HepG2 (cell line): ENCODE measurements at regions not wholly inside any gene's neighbourhood (a gene's known extent, or its start where the extent isn't known, plus 50 kb on each side); places are given as distances from the start of the nearest gene placed in this dataset.

ENCODE experiments used
- KLF13 ChIP-seq: sonication (generic); formaldehyde crosslinking; IDR thresholded peaks from 2 replicates; pipeline ENCODE4 v1.4.0; 2020; ENCODE audit warnings: mild to moderate bottlenecking, missing genetic modification reagents
- NCOR1 ChIP-seq: fragments of 200-600 bp; sonication (generic); IDR thresholded peaks from 2 replicates; pipeline ENCODE4 v1.7.0; 2017; ENCODE audit warnings: antibody characterized with exemption, low read length, borderline replicate concordance
- NR1H2 ChIP-seq: sonication (generic); formaldehyde crosslinking; IDR thresholded peaks from 2 replicates; pipeline ENCODE4 v1.8.1; 2022; ENCODE audit warnings: low read depth, missing genetic modification reagents, borderline replicate concordance
- PHF5A ChIP-seq: IDR thresholded peaks from one replicate; pipeline ENCODE4 v1.6.1; 2018; ENCODE audit warnings: low read depth, missing genetic modification reagents; ENCODE audit not compliant: unreplicated experiment
- TAF15 ChIP-seq: fragments of 200-400 bp; formaldehyde crosslinking; IDR thresholded peaks from one replicate; pipeline ENCODE4 v1.6.1; 2018; ENCODE audit warnings: mild to moderate bottlenecking, low read depth, low read length; ENCODE audit not compliant: poor library complexity, severe bottlenecking
- ZEB1 ChIP-seq: IDR thresholded peaks from 2 replicates; pipeline ENCODE4 v1.6.1; 2012; ENCODE audit warnings: mild to moderate bottlenecking, low read depth, inconsistent platforms; ENCODE audit not compliant: insufficient replicate concordance
- ZKSCAN5 ChIP-seq: sonication (generic); formaldehyde crosslinking; IDR thresholded peaks from 2 replicates; pipeline ENCODE4 v1.5.1; 2020; ENCODE audit warnings: mild to moderate bottlenecking, missing genetic modification reagents
- TF ChIP-seq, protein P1 (sequence below): sonication (generic); formaldehyde crosslinking; IDR thresholded peaks from 2 replicates; pipeline ENCODE4 v1.4.0; 2020; ENCODE audit warnings: mild to moderate bottlenecking, missing genetic modification reagents

DNA sequence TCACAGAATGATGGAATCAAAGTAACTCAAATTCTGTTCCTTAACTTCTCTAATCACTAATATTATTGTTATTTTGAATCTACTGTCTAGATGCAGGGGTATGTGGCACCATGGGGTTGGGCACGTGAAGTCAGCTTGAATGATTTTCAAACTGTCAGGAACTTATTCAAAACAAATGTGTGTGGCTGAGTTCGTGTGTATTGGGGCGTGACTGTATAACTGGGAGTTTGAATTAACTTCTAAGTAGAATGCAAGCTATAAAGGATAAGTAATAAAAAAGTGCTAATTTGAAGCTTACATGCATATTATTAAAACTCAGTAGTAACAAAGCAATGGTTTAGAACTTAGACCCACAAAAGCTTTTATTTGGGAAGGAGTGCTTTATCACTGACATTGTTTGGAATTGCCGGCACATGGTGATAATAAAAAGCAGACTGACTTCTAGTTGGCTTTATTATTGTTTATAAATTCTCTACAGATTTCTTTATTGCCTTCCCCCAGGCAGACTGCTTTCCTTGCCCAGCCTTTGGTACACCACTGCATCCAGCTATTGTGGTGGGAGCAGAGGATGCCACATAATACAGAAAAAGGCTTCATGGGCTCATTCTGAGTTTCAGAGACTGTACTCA lies 84.3 kb downstream of the TENT5C start (continued):
- TF ChIP-seq TAF15 (no peak), ZKSCAN5 (CRISPR knock-in tag) (no peak), NCOR1 (no peak), NR1H2 (CRISPR knock-in tag) (no peak), KLF13 (CRISPR knock-in tag) (no peak), PHF5A (CRISPR knock-in tag) (no peak), ZEB1 (no peak)
- TF ChIP-seq, protein P1, sequence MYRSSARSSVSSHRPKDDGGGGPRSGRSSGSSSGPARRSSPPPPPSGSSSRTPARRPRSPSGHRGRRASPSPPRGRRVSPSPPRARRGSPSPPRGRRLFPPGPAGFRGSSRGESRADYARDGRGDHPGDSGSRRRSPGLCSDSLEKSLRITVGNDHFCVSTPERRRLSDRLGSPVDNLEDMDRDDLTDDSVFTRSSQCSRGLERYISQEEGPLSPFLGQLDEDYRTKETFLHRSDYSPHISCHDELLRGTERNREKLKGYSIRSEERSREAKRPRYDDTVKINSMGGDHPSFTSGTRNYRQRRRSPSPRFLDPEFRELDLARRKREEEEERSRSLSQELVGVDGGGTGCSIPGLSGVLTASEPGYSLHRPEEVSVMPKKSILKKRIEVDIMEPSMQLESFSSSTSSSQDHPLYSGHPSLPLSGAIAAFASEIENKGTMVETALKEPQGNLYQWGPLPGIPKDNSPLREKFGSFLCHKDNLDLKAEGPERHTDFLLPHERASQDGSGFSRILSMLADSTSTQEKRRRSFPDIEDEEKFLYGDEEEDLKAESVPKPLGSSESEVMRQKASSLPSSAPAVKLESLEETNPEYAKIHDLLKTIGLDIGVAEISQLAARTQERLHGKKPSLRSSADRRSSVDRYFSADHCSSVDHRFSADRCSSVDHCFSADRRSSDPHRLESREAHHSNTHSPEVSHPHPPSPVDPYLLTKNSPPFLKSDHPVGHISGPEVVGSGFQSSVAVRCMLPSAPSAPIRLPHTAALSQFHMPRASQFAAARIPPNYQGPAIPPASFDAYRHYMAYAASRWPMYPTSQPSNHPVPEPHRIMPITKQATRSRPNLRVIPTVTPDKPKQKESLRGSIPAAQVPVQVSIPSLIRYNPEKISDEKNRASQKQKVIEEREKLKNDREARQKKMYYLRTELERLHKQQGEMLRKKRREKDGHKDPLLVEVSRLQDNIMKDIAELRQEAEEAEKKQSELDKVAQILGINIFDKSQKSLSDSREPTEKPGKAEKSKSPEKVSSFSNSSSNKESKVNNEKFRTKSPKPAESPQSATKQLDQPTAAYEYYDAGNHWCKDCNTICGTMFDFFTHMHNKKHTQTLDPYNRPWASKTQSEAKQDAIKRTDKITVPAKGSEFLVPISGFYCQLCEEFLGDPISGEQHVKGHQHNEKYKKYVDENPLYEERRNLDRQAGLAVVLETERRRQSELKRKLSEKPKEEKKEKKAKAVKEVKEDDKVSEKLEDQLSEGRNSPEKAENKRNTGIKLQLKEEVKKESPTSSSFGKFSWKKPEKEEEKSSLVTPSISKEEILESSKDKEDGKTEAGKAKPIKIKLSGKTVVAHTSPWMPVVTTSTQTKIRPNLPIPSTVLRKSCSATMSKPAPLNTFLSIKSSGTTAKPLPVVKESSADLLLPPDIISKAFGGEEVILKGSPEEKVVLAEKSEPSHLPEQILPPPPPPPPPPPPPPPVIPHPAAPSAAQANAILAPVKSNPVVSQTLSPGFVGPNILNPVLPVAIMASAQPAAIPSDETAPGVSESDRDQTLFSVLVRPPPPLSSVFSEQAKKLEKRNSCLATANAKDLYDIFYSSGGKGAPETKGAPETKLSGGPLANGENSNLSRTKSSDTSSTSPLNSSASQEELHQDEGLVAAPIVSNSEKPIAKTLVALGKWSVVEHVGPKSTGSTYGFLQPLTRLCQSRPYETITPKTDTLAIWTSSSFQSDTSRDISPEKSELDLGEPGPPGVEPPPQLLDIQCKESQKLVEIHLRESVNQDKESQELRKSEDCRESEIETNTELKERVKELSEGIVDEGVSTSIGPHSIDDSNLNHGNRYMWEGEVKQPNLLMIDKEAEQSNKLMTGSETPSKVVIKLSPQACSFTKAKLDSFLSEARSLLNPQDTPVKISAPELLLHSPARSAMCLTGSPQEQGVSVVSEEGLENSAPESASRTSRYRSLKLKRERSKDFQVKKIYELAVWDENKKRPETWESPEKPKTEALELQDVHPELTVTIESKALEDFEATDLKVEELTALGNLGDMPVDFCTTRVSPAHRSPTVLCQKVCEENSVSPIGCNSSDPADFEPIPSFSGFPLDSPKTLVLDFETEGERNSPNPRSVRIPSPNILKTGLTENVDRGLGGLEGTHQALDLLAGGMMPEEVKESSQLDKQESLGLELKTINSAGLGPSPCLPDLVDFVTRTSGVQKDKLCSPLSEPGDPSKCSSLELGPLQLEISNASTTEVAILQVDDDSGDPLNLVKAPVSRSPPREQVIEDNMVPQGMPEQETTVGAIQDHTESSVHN (CRISPR knock-in tag): no peak
